NB4 (cell line): ENCODE measurements at regions not wholly inside any gene's neighbourhood (a gene's known extent, or its start where the extent isn't known, plus 50 kb on each side); places are given as distances from the start of the nearest gene placed in this dataset.

Source experiments
- DNase-seq: peaks from one replicate; pipeline ENCODE4 v3.0.0; 2010; ENCODE audit warnings: low read depth
- H3K4me3 ChIP-seq: one replicate; pipeline ENCODE4 v1.5.1; 2011; ENCODE audit warnings: mild to moderate bottlenecking, low read depth, low read length, moderate library complexity
- CTCF ChIP-seq: IDR thresholded peaks from one replicate; pipeline ENCODE4 v1.5.1; 2012; ENCODE audit warnings: low read depth, low read length
- MAX ChIP-seq: IDR thresholded peaks from 2 replicates; pipeline ENCODE4 v1.6.1; 2011; ENCODE audit warnings: low read depth, low read length
- MYC ChIP-seq: IDR thresholded peaks from 2 replicates; pipeline ENCODE4 v1.6.1; 2011; ENCODE audit warnings: low read depth, low read length
- POLR2A ChIP-seq: IDR thresholded peaks from 2 replicates; pipeline ENCODE4 v1.6.1; 2011; ENCODE audit warnings: mild to moderate bottlenecking; ENCODE audit not compliant: insufficient read length; ENCODE audit errors: extremely low read depth

GRCh38 chr5:141769671-141770070 lies 87.6 kb upstream of the ARAP3 start:
- DNase-seq = no peak
- no peak overlapping the region for H3K4me3 ChIP-seq
- TF ChIP-seq POLR2A (no peak), MYC (no peak), CTCF (no peak), MAX (no peak)

GRCh38 chr5:141767671-141768070 lies 85.6 kb upstream of the ARAP3 start:
- no peak overlapping the region for H3K4me3 ChIP-seq
- TF ChIP-seq MAX (no peak), MYC (no peak), POLR2A (no peak), CTCF (no peak)
- DNase-seq = no peak

- no peak for DNase-seq
- TF ChIP-seq MAX (no peak), CTCF (no peak), MYC (no peak), POLR2A (no peak)
- no peak overlapping the region for H3K4me3 ChIP-seq
These were observed 84.0 kb upstream of the ARAP3 start for GRCh38 chr5:141765896-141766551.

- H3K4me3 ChIP-seq = no peak overlapping the region
- no peak for DNase-seq
- TF ChIP-seq MAX (no peak), MYC (no peak), CTCF (no peak)
These were observed 81.5 kb upstream of the ARAP3 start for GRCh38 chr5:141763541-141763940.

- TF ChIP-seq MYC (no peak), CTCF (no peak), MAX (no peak), POLR2A (no peak)
- DNase-seq = no peak
- H3K4me3 ChIP-seq = no peak overlapping the region
These were observed 80.8 kb upstream of the ARAP3 start for GRCh38 chr5:141762790-141763368.
